ENCODE measurements at regions not wholly inside any gene's neighbourhood (a gene's known extent, or its start where the extent isn't known, plus 50 kb on each side); places are given as distances from the start of the nearest gene placed in this dataset.

GRCh38 chr7:67387851-67388250, 391.2 kb downstream of the TYW1 start (continued):
- TF ChIP-seq SP7 (tag by site-specific recombination; IDR thresholded peaks at IDR 0.05) (no peak), ZNF548 (tag by site-specific recombination; IDR thresholded peaks at IDR 0.05) (no peak), ZNF292 (tag by site-specific recombination; IDR thresholded peaks at IDR 0.05; ENCODE audit: borderline replicate concordance, low read depth) (no peak), KLF9 (tag by site-specific recombination; IDR thresholded peaks at IDR 0.05; ENCODE audit: low read depth) (no peak), ZNF544 (tag by site-specific recombination; IDR thresholded peaks at IDR 0.05) (no peak), TCF7L2 (IDR thresholded peaks at IDR 0.05; ENCODE audit: borderline replicate concordance, low read depth, low read length) (no peak), ZBTB20 (tag by site-specific recombination; IDR thresholded peaks at IDR 0.05) (no peak), ZNF302 (tag by site-specific recombination; IDR thresholded peaks at IDR 0.05; ENCODE audit: low read depth) (no peak), ZNF362 (tag by site-specific recombination; IDR thresholded peaks at IDR 0.05) (no peak), REPIN1 (tag by site-specific recombination; IDR thresholded peaks at IDR 0.05; ENCODE audit: low read depth) (no peak), YY1 (tag by site-specific recombination; IDR thresholded peaks at IDR 0.05) (no peak), ZNF501 (tag by site-specific recombination; IDR thresholded peaks at IDR 0.05) (no peak), ZBTB48 (tag by site-specific recombination; IDR thresholded peaks at IDR 0.05) (no peak)

- CTCF ChIA-PET, result interaction anchor here (1.6 kb wide), 1 partner anchor 13 kb away, joined by 8 read pairs; no protein-coding TSS in a partner anchor
- POLR2A ChIA-PET, result no interaction called here
- Histone ChIP-seq H3K4me3 (ENCODE audit: low read depth, low read length) (no peak overlapping the region), H3K36me3 (ENCODE audit: control insufficient read depth in 2 of 2, insufficient read depth in 1 of 2, low read length in 2 of 2) (no peaks in the 10 kb centered on the region), H3K4me1 (ENCODE audit: control insufficient read depth, insufficient read depth, low read length) (no peaks in the 10 kb centered on the region), H3K27ac (ENCODE audit: extremely low read depth, low read depth, low read length) (no peak overlapping the region), H3K9me3 (ENCODE audit: control insufficient read depth, insufficient read depth, low read depth, low read length) (no peaks in the 10 kb centered on the region)
- TF ChIP-seq ZNF596 (tag by site-specific recombination; IDR thresholded peaks at IDR 0.05), result no peak
- TF ChIP-seq PRDM1 (tag by site-specific recombination; IDR thresholded peaks at IDR 0.05), result no peak
- no peak for TF ChIP-seq ZNF629 (tag by site-specific recombination; IDR thresholded peaks at IDR 0.05)
- TF ChIP-seq ZNF610 (tag by site-specific recombination; IDR thresholded peaks at IDR 0.05; ENCODE audit: borderline replicate concordance), result no peak
- no peak for TF ChIP-seq INSM2 (tag by site-specific recombination; IDR thresholded peaks at IDR 0.05)
- TF ChIP-seq ZNF837 (tag by site-specific recombination; IDR thresholded peaks at IDR 0.05), result no peak
- TF ChIP-seq ZNF561 (tag by site-specific recombination; IDR thresholded peaks at IDR 0.05; ENCODE audit: borderline replicate concordance), result no peak
- no peak for TF ChIP-seq ZNF169 (tag by site-specific recombination; IDR thresholded peaks at IDR 0.05)
- no peak for TF ChIP-seq GLIS1 (tag by site-specific recombination; IDR thresholded peaks at IDR 0.05)
- TF ChIP-seq ZNF600 (tag by site-specific recombination; IDR thresholded peaks at IDR 0.05), result no peak
- no peak for TF ChIP-seq AEBP2 (tag by site-specific recombination; IDR thresholded peaks at IDR 0.05; ENCODE audit: borderline replicate concordance)
- TF ChIP-seq ZNF558 (tag by site-specific recombination; IDR thresholded peaks at IDR 0.05), result no peak
These were observed 394.5 kb downstream of the TYW1 start for GRCh38 chr7:67391168-67391567.

All from HEK293 (cell line).